Endothelial cell of umbilical vein (primary cell): ENCODE measurements at regions not wholly inside any gene's neighbourhood (a gene's known extent, or its start where the extent isn't known, plus 50 kb on each side); places are given as distances from the start of the nearest gene placed in this dataset.

ENCODE experiments used
- BruUV-seq: library from RNA; stranded (reverse); fragments of 400-500 nt; replicated peaks from 2 replicates; lab custom pipeline; 2021; lab: Mats Ljungman, UMichigan
- CTCF ChIA-PET: fragments of 300-600, 350-600 bp; sonication (Branson Sonifier 250); formaldehyde crosslinking; loops from one replicate; lab custom pipeline; 2021; ENCODE audit warnings: antibody characterized with exemption, inconsistent platforms; lab: Charles Lee
- POLR2A ChIA-PET: fragments of 300-600, 350-600 bp; sonication (Branson Sonifier 250); formaldehyde crosslinking; loops from one replicate; lab custom pipeline; 2021; ENCODE audit warnings: antibody characterized with exemption, inconsistent platforms; lab: Charles Lee
- DNase-seq: peaks from one replicate; pipeline ENCODE4 v3.0.0-alpha.2; 2011; ENCODE audit warnings: low read depth, low spot score
- FAIRE-seq: peaks from 2 replicates; lab custom pipeline; 2011; peaks lifted over from hg19 to GRCh38; lab: Jason Lieb, UNC
- H2AFZ ChIP-seq: 2 replicates; pipeline ENCODE4 v1.6.0; 2012; ENCODE audit warnings: low read depth, low read length, control low read depth, inconsistent platforms
- H3K27ac ChIP-seq: 2 replicates; pipeline ENCODE4 v1.5.1; 2011; ENCODE audit warnings: low read depth, mild to moderate bottlenecking, control low read depth, low read length, moderate library complexity; ENCODE audit not compliant: insufficient read depth
- H3K27me3 ChIP-seq, 2 experiments: 2 replicates each; pipeline versions ENCODE4 v1.6.0 to v1.6.1; 2011; ENCODE audit warnings: low read length in 2 of 2, mixed read lengths in 1 of 2; ENCODE audit not compliant: control insufficient read depth in 2 of 2, insufficient read depth in 2 of 2
- H3K36me3 ChIP-seq, 2 experiments: 2 replicates in 1 of 2; 3 replicates in 1 of 2; pipeline ENCODE4 v1.5.1; 2011; ENCODE audit warnings: low read length in 2 of 2, mild to moderate bottlenecking in 1 of 2, moderate library complexity in 1 of 2; ENCODE audit not compliant: control insufficient read depth in 2 of 2, insufficient read depth in 2 of 2; ENCODE audit errors: extremely low read depth in 1 of 2
- H3K4me1 ChIP-seq: 3 replicates; pipeline ENCODE4 v1.5.1; 2011; ENCODE audit warnings: mild to moderate bottlenecking, low read length; ENCODE audit not compliant: control insufficient read depth, insufficient read depth; ENCODE audit errors: extremely low read depth
- H3K4me2 ChIP-seq: 2 replicates; pipeline ENCODE4 v1.6.1; 2011; ENCODE audit warnings: low read length, control low read depth, mixed read lengths; ENCODE audit not compliant: insufficient read depth
- H3K4me3 ChIP-seq, 3 experiments: fragments of 200-600 bp in 1 of 3; sonication (generic), shearing (Covaris generic) in 1 of 3; replicated peaks in 1 of 3; 2 replicates each; pipeline ENCODE4 v1.5.1; 2011 to 2016; ENCODE audit warnings: control low read depth in 3 of 3, low read length in 3 of 3, mild to moderate bottlenecking in 2 of 3, inconsistent platforms in 1 of 3, low read depth in 1 of 3, moderate library complexity in 1 of 3; ENCODE audit not compliant: insufficient read depth in 1 of 3
- H3K79me2 ChIP-seq: 2 replicates; pipeline ENCODE4 v1.6.0; 2012; ENCODE audit warnings: low read length, inconsistent platforms; ENCODE audit not compliant: control insufficient read depth, insufficient read depth
- H3K9ac ChIP-seq: replicated peaks from 2 replicates; pipeline ENCODE3; 2011; ENCODE audit warnings: low read length, control low read depth; ENCODE audit not compliant: insufficient read depth; ENCODE audit errors: extremely low read depth
- H3K9me1 ChIP-seq: replicated peaks from 3 replicates; pipeline ENCODE4 v1.6.0; 2011; ENCODE audit warnings: mild to moderate bottlenecking, low read length; ENCODE audit not compliant: control insufficient read depth, insufficient read depth; ENCODE audit errors: extremely low read depth
- H3K9me3 ChIP-seq: replicated peaks from 2 replicates; pipeline ENCODE4 v1.5.1; 2012; ENCODE audit warnings: low read length, inconsistent platforms; ENCODE audit not compliant: control insufficient read depth, insufficient read depth
- H4K20me1 ChIP-seq: replicated peaks from 2 replicates; pipeline ENCODE3; 2011; ENCODE audit warnings: mild to moderate bottlenecking, low read length; ENCODE audit not compliant: control insufficient read depth, insufficient read depth; ENCODE audit errors: extremely low read depth
- EZH2 ChIP-seq: IDR thresholded peaks from 2 replicates; pipeline ENCODE4 v1.6.1; 2012; ENCODE audit warnings: borderline replicate concordance, low read depth, mild to moderate bottlenecking, moderate library complexity, low read length, inconsistent platforms; ENCODE audit not compliant: severe bottlenecking
- FOS ChIP-seq: IDR thresholded peaks from 2 replicates; pipeline ENCODE4 v1.6.1; 2011; ENCODE audit warnings: mild to moderate bottlenecking, low read length, moderate library complexity, borderline replicate concordance; ENCODE audit not compliant: insufficient read depth
- GATA2 ChIP-seq: IDR thresholded peaks from 2 replicates; pipeline ENCODE4 v1.7.0; 2011; ENCODE audit warnings: low read depth, mild to moderate bottlenecking, moderate library complexity, mixed read lengths, low read length; ENCODE audit not compliant: insufficient read length, insufficient read depth
- JUN ChIP-seq: IDR thresholded peaks from 2 replicates; pipeline ENCODE4 v1.6.1; 2011; ENCODE audit warnings: borderline replicate concordance, low read depth; ENCODE audit not compliant: insufficient read length, insufficient read depth
- MYC ChIP-seq: IDR thresholded peaks from one replicate; pipeline ENCODE4 v1.6.1; 2011; ENCODE audit warnings: mild to moderate bottlenecking, low read depth, low read length
- POLR2A ChIP-seq: IDR thresholded peaks from 2 replicates; pipeline ENCODE4 v1.6.1; 2012; ENCODE audit warnings: low read depth, mild to moderate bottlenecking, control low read depth, low read length
- POLR2AphosphoS5 ChIP-seq: IDR thresholded peaks from 2 replicates; pipeline ENCODE4 v1.6.1; 2012; ENCODE audit warnings: low read depth, mild to moderate bottlenecking, control low read depth, low read length, moderate library complexity; ENCODE audit not compliant: insufficient read depth
- dilution Hi-C: fragments of 300-500 bp; cut with MboI; formaldehyde crosslinking; loops from one replicate; pipeline ENCODE4 v1.15.0; 2019; ENCODE audit warnings: low sequenced_read_pairs; ENCODE audit not compliant: extremely low pct_ligation_motif_present
- intact Hi-C: fragments of 100-400 bp; cut with micrococcal nuclease; formaldehyde crosslinking; loops from one replicate; pipeline ENCODE4 v1.10.0; 2022
- TF ChIP-seq, protein P1 (sequence below), 2 donors: IDR thresholded peaks; 1 replicate in 1 of 2; 2 replicates in 1 of 2; pipeline ENCODE4 v1.5.1; 2011; ENCODE audit warnings: low read length in 2 of 2, mild to moderate bottlenecking in 2 of 2, moderate library complexity in 2 of 2, control low read depth in 1 of 2, inconsistent platforms in 1 of 2, low read depth in 1 of 2; ENCODE audit not compliant: insufficient read depth in 1 of 2; ENCODE audit errors: extremely low read depth in 1 of 2
- TF ChIP-seq, protein P2 (sequence below): IDR thresholded peaks from 2 replicates; pipeline ENCODE4 v1.6.1; 2011; ENCODE audit not compliant: insufficient read depth, insufficient read length

DNA sequence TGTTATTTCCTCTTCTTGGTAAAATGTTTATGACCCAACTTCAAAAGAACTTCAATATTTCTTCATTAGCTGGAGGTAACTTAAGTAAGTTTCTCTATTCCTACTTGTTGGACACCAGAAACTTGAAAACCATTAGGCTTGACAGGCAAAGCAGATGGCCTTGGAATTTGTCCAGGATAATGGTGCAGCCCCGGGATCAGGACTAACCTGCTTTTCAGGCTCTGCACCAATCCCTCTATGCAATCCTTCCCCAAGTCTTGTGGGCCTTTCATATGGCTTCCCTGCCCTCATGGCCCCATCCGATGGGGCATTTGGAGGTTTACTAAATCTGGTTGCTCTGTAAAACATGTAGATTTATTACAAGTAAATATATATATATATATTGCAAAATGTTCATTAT is 68.5 kb downstream of the SPINK2 start:
- BruUV-seq = no TSS peak
- ChIA-PET CTCF (no interaction called here), POLR2A (no interaction called here)
- Histone ChIP-seq H3K36me3 (no peaks in the 10 kb centered on the region), H3K9me1 (no peaks in the 10 kb centered on the region), H3K9ac (no peak overlapping the region), H3K4me3 (no peak overlapping the region), H4K20me1 (no peaks in the 10 kb centered on the region), H2AFZ (no peak overlapping the region), H3K4me2 (no peak overlapping the region), H3K4me1 (peaks cover 8% of the 10 kb centered on the region), H3K79me2 (no peaks in the 10 kb centered on the region), H3K27me3 (no peaks in the 10 kb centered on the region), H3K27ac (no peak overlapping the region), H3K9me3 (no peaks in the 10 kb centered on the region)
- dilution Hi-C loops (no loop called here), intact Hi-C loops (no loop called here)
- TF ChIP-seq, protein P1, sequence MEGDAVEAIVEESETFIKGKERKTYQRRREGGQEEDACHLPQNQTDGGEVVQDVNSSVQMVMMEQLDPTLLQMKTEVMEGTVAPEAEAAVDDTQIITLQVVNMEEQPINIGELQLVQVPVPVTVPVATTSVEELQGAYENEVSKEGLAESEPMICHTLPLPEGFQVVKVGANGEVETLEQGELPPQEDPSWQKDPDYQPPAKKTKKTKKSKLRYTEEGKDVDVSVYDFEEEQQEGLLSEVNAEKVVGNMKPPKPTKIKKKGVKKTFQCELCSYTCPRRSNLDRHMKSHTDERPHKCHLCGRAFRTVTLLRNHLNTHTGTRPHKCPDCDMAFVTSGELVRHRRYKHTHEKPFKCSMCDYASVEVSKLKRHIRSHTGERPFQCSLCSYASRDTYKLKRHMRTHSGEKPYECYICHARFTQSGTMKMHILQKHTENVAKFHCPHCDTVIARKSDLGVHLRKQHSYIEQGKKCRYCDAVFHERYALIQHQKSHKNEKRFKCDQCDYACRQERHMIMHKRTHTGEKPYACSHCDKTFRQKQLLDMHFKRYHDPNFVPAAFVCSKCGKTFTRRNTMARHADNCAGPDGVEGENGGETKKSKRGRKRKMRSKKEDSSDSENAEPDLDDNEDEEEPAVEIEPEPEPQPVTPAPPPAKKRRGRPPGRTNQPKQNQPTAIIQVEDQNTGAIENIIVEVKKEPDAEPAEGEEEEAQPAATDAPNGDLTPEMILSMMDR (IDR thresholded peaks at IDR 0.05; ENCODE audit: extremely low read depth in 1 of 2, insufficient read depth in 1 of 2, low read depth in 1 of 2, low read length in 2 of 2) = no peak
- TF ChIP-seq EZH2 = no peak
- no peak for TF ChIP-seq POLR2AphosphoS5
- no peak for TF ChIP-seq GATA2
- TF ChIP-seq, protein P2, sequence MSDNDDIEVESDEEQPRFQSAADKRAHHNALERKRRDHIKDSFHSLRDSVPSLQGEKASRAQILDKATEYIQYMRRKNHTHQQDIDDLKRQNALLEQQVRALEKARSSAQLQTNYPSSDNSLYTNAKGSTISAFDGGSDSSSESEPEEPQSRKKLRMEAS = no peak
- no peak for TF ChIP-seq FOS
- TF ChIP-seq MYC = no peak
- no peak for TF ChIP-seq JUN
- TF ChIP-seq POLR2A = no peak
- DNase-seq (peak; percentile 6), FAIRE-seq (no peak)
